ENCODE measurements at regions not wholly inside any gene's neighbourhood (a gene's known extent, or its start where the extent isn't known, plus 50 kb on each side); places are given as distances from the start of the nearest gene placed in this dataset.

DNA sequence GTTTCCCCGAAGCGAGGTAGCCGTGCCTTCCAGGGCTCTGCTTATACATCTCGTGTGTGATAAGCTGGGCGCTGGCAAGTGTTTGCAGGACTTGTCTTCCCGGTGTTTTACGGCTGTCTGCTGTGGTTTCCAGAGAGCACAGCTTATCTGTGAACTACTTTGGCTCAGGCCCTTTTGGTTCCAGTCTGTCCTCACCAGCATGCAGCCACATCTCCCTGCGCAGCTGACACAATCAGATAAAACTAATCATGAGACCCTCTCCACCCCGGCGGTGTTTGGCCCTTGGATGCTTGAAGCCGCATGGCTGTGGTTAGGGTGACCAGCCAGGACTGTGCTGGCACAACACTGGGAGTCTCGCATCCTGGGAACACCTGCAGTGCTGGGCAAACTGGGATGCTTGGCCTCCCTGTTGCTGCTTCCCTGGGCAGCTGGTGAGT lies 241.8 kb upstream of the FOXQ1 start:
- H3K4me1 ChIP-seq (ENCODE audit: insufficient read depth, low read length), result no peaks in the 10 kb centered on the region
- no peaks in the 10 kb centered on the region for H3K9me3 ChIP-seq (ENCODE audit: low read length)
- no peaks in the 10 kb centered on the region for H3K27me3 ChIP-seq (ENCODE audit: insufficient read depth, low read length)
- no peak overlapping the region for H2AFZ ChIP-seq (ENCODE audit: low read depth, low read length)
- no peaks in the 10 kb centered on the region for H3K36me3 ChIP-seq (ENCODE audit: insufficient read depth, low read length)
- H3K4me3 ChIP-seq (ENCODE audit: low read length), result no peak overlapping the region

DNA sequence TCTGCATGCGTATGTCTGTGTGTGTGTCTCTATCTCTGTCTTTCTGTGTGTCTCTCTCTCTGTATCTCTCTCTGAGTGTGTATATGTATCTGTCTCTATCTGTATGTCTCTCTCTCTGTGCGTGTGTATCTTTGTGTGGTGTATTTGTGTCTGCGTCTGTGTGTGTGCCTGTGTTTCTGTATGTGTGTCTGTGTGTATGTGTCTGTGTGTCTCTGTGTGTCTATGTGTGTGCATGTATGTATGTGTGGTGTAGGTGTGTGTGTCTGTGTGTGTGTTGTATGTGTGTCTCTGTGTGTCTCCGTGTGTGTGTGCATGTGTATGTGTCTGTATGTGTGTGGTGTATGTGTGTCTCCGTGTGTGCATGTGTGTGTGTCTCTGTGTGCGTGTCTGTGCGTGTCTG lies 243.0 kb upstream of the FOXQ1 start:
- Histone ChIP-seq H3K4me3 (ENCODE audit: low read length) (no peak overlapping the region), H3K36me3 (ENCODE audit: insufficient read depth, low read length) (no peaks in the 10 kb centered on the region), H3K4me1 (ENCODE audit: insufficient read depth, low read length) (no peaks in the 10 kb centered on the region), H3K27me3 (ENCODE audit: insufficient read depth, low read length) (no peaks in the 10 kb centered on the region), H3K9me3 (ENCODE audit: low read length) (no peaks in the 10 kb centered on the region), H2AFZ (ENCODE audit: low read depth, low read length) (no peak overlapping the region)

DNA sequence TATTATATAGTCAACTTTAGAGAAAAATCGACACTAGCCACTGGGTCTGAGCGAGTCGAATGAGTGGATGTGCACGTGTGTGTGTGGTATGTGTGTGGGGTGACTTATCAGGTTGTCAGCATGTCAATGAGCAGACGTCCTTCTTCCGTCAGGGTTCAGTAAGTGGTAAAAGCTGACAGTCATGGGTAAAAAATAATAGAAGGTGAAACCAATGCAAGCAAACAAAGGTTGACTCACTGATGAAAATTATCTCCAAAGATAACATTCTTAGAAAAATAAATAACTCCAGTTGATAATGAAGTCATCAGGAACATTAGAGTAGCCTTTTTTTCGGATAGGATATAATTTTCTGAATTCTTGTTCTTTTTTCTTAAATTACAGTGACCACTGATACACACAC lies 243.8 kb upstream of the FOXQ1 start:
- peaks cover 5% of the 10 kb centered on the region for H3K4me1 ChIP-seq (ENCODE audit: insufficient read depth, low read length)
- H3K4me3 ChIP-seq (ENCODE audit: low read length), result no peak overlapping the region
- no peaks in the 10 kb centered on the region for H3K27me3 ChIP-seq (ENCODE audit: insufficient read depth, low read length)
- no peaks in the 10 kb centered on the region for H3K9me3 ChIP-seq (ENCODE audit: low read length)
- H2AFZ ChIP-seq (ENCODE audit: low read depth, low read length), result no peak overlapping the region
- H3K36me3 ChIP-seq (ENCODE audit: insufficient read depth, low read length), result no peaks in the 10 kb centered on the region

DNA sequence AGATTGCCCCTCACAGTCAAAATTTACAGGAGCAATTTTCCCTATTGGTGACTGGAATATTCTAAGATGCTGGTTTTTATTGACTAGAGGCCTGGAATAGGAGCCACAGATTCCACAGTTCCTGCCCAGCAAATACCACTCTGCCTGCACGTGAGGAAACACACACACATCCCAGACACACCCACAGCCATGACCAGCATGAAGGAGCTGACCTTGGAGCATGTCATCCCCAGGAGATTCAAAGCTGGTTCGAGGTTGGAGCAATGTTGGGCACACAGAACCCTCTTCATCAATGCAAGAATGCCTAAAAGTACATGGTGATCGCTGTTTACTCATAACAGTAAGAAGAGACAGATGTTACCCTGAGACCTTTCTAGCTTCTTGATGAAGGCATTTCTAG lies 244.6 kb upstream of the FOXQ1 start:
- Histone ChIP-seq H3K9me3 (ENCODE audit: low read length) (no peaks in the 10 kb centered on the region), H3K4me1 (ENCODE audit: insufficient read depth, low read length) (peaks cover 5% of the 10 kb centered on the region), H3K27me3 (ENCODE audit: insufficient read depth, low read length) (no peaks in the 10 kb centered on the region), H3K36me3 (ENCODE audit: insufficient read depth, low read length) (no peaks in the 10 kb centered on the region), H3K4me3 (ENCODE audit: low read length) (no peak overlapping the region), H2AFZ (ENCODE audit: low read depth, low read length) (no peak overlapping the region)

DNA sequence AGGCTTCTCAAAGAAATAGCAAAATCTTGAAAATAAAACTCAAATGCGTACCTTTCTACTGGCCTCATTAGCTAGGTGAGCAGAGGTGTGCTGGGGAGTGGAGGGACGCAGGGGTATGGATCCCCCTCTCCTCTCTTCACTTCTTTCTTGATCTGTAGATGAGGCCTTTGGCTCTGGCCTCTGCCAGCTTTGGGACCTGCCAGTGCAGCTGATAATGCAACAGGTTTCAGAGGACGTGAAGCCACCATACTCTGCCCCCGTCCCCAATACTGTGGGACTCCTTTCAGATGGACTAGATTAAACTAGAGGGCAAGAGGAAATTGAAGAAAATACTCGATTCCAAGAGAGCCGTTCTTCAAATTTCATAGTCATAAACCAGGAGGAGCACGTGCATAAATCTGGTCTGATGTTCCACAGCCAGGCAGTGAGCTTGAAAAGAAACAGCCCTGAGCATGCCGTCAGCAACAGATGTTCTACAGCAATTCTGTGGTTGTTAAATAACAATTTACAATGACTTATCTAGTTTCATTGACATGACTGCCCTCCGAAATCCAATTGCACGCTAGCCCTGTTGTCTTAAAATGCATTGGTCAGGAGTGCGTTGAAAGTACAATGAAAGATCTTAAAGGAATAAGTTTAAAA lies 245.3 kb upstream of the FOXQ1 start:
- Histone ChIP-seq H3K9me3 (ENCODE audit: low read length) (no peaks in the 10 kb centered on the region), H2AFZ (ENCODE audit: low read depth, low read length) (no peak overlapping the region), H3K36me3 (ENCODE audit: insufficient read depth, low read length) (no peaks in the 10 kb centered on the region), H3K4me3 (ENCODE audit: low read length) (no peak overlapping the region), H3K27me3 (ENCODE audit: insufficient read depth, low read length) (no peaks in the 10 kb centered on the region), H3K4me1 (ENCODE audit: insufficient read depth, low read length) (peaks cover 5% of the 10 kb centered on the region)

DNA sequence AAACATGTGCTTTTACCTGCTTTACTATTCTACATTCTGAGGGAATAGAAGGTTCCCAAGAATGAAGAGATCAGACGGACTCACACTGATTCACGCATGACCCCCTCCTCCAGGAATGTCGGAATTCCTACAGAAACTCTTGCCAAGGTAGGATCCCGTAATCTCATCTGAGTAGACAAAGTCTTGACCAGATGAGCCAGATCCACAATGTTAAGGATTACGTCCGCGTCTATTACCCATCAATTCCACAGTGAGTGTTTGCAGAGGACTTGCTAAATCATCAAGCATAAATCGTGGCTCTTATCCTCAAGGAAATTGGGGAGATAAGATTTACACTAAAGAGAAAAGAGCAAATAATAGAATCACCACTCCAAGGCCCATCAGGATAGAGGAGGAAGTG lies 245.9 kb upstream of the FOXQ1 start:
- Histone ChIP-seq H3K9me3 (ENCODE audit: low read length) (no peaks in the 10 kb centered on the region), H3K27me3 (ENCODE audit: insufficient read depth, low read length) (no peaks in the 10 kb centered on the region), H2AFZ (ENCODE audit: low read depth, low read length) (no peak overlapping the region), H3K4me3 (ENCODE audit: low read length) (no peak overlapping the region), H3K4me1 (ENCODE audit: insufficient read depth, low read length) (peaks cover 5% of the 10 kb centered on the region), H3K36me3 (ENCODE audit: insufficient read depth, low read length) (no peaks in the 10 kb centered on the region)

DNA sequence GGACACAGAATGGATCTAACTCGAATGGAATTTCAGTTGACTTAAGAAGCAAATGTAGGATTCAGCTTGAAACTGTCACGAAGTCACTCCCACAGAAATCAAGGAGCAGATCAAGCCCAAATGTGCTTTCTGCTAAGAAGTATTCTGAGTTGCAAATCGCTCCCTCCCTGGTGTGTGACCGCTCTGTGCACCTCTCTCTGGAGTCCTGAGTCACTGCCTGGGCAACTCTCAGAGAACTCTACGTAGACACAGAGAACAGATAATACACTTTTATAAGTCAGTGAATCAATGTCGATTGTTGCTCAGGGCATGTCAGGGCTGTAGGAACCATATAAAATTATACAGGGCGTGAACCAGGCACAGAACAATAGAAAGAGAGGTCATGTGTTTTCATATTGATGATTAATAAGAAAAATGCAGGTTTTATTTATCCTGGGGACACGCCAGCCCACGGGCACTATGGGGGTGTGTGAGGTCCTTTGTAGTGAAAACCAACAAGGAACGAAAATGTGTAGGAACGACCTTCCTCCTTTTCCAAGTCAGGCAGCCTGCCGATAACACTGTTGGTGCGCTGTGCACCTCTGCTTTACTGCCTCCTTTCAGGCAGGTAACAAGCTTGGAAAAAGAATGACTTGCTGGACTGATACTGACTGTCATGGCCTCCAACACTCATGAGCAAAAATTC lies 248.1 kb upstream of the FOXQ1 start:
- peaks cover 5% of the 10 kb centered on the region for H3K4me1 ChIP-seq (ENCODE audit: insufficient read depth, low read length)
- H2AFZ ChIP-seq (ENCODE audit: low read depth, low read length), result no peak overlapping the region
- H3K4me3 ChIP-seq (ENCODE audit: low read length), result no peak overlapping the region
- H3K9me3 ChIP-seq (ENCODE audit: low read length), result no peaks in the 10 kb centered on the region
- H3K27me3 ChIP-seq (ENCODE audit: insufficient read depth, low read length), result no peaks in the 10 kb centered on the region
- H3K36me3 ChIP-seq (ENCODE audit: insufficient read depth, low read length), result no peaks in the 10 kb centered on the region

DNA sequence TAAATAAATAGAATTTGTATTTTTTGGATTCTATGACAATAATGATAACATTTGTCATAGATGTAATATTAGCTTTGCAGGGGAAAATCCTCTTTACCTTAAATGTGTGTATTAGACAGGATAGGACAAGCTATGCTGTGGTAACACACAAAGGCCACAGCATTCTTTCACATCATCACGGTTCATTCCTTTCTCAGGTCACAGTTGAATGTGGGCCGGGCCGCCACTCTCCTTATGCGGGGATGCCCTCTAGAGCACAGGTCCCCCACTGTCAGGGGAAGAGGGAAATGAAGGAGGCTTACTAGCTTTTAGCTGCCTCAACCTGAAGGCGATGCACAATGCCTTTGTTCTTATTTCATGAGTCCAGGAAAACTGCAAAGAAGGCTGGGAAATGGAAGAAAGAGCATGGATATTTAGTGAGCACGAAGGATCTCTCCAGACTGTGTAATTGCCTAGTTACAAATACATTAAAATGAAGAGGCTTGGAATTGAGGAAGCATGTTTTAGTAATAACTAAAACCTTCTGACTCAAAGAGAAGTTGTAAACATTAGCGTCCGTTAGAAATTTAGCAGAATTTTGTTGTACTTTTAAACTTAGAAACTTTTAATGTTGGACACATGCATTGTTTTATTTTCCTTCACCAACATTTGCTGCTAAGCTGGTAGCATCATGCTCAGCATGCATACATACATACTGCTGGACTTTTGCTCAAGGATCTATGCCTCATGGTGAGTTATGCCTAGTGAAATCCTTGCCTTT lies 248.9 kb upstream of the FOXQ1 start:
- Histone ChIP-seq H3K27me3 (ENCODE audit: insufficient read depth, low read length) (no peaks in the 10 kb centered on the region), H3K4me1 (ENCODE audit: insufficient read depth, low read length) (peaks cover 5% of the 10 kb centered on the region), H2AFZ (ENCODE audit: low read depth, low read length) (no peak overlapping the region), H3K36me3 (ENCODE audit: insufficient read depth, low read length) (no peaks in the 10 kb centered on the region), H3K9me3 (ENCODE audit: low read length) (no peaks in the 10 kb centered on the region), H3K4me3 (ENCODE audit: low read length) (no peak overlapping the region)

DNA sequence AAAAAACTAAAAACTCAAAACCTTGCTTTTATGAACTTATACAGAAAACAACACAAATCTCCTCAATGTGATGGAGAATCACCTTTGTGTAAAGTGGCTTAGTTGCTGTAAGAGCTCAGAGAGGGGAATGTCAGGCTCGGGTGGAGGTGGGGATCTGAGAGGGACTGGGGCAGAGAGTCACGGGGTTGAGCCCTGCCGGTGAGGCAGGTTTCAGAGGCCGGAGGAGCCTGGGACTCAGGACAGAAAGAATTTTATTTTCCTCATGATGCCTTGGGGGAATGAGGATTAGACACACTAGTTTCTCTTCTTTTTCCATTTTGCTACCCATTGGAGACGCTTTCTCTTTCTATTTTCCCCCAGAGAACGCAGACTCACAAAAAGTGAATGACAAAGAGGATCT lies 252.3 kb upstream of the FOXQ1 start:
- peaks cover 9% of the 10 kb centered on the region for H3K4me1 ChIP-seq (ENCODE audit: insufficient read depth, low read length)
- H3K27me3 ChIP-seq (ENCODE audit: insufficient read depth, low read length), result no peaks in the 10 kb centered on the region
- H3K4me3 ChIP-seq (ENCODE audit: low read length), result no peak overlapping the region
- H3K36me3 ChIP-seq (ENCODE audit: insufficient read depth, low read length), result no peaks in the 10 kb centered on the region
- no peaks in the 10 kb centered on the region for H3K9me3 ChIP-seq (ENCODE audit: low read length)
- no peak overlapping the region for H2AFZ ChIP-seq (ENCODE audit: low read depth, low read length)

DNA sequence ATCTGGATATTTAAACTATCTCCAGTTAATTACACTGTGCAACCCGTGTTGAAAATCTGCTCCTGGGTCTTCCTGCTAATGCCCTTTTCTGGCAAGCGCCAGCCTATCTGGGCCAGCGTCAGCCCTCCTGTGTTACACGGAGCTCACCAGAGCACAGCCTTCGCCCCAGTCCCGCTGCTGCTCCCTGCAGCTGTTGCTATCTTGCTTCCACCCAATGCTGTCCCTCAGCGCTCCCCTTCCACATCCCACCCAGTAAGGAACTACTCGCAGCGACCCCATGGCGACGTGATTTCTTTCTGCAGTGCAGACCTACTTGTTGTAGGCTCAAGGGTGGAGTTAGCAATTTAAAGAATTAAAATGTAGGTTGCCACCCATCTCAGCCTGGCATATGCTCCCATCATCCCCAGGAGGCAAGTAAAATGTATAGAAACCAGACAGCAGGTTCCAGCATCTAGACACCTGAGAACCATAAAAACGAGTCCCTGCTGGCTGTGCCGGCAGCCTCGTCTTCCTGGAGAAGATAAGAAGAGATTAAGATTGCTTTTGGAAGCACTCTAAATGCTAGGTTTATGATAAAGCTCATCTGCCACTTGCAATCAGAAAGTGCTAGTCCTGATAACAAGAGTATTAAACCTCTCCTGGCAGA lies 254.3 kb upstream of the FOXQ1 start:
- Histone ChIP-seq H3K27me3 (ENCODE audit: insufficient read depth, low read length) (no peaks in the 10 kb centered on the region), H3K36me3 (ENCODE audit: insufficient read depth, low read length) (no peaks in the 10 kb centered on the region), H3K9me3 (ENCODE audit: low read length) (no peaks in the 10 kb centered on the region), H2AFZ (ENCODE audit: low read depth, low read length) (no peak overlapping the region), H3K4me3 (ENCODE audit: low read length) (no peak overlapping the region), H3K4me1 (ENCODE audit: insufficient read depth, low read length) (peaks cover 4% of the 10 kb centered on the region)

DNA sequence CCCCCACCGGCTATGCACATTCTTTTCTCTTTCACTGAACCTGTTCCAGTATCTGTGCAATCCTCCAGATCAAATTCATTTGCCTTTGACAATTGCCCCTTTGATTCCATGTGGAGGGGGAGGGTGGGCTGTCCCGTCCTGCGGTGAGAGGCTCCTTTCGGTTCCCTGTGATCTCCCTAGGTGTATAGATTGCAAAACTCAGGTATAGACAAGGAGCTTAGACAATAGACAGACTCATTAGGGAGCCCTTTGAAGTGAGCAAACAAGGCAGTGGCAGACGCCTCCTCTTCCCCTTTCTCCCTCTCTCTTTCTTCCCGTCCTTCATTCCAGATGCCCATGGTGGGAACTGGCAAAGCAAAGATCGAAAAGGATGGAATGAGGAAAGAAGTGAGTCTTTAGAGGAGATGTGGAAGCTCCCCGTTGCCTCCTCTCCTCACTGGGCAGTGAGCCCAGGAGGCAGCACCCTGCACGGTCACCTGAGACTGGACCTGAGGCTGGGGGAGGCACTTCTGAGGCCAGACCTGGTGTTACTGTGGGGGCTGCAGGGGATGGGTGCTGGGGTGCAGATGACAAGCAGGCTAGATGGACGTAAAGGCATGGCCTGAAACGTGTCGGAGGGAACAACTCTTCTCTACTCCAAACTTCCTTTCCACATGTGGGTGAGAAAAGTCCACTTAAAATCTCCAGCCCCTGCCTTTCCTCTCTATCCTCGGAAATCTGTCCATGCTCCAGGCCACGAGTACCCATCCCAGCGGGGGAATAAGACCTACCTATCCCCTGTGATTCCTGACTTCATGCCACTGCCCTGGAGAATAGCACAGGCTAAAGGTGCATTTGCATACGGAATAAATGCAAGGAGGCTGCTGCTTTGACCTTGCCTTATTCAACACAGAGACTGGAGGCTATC lies 256.6 kb upstream of the FOXQ1 start:
- Histone ChIP-seq H3K4me1 (ENCODE audit: insufficient read depth, low read length) (peaks cover 4% of the 10 kb centered on the region), H2AFZ (ENCODE audit: low read depth, low read length) (no peak overlapping the region), H3K36me3 (ENCODE audit: insufficient read depth, low read length) (no peaks in the 10 kb centered on the region), H3K27me3 (ENCODE audit: insufficient read depth, low read length) (no peaks in the 10 kb centered on the region), H3K9me3 (ENCODE audit: low read length) (no peaks in the 10 kb centered on the region), H3K4me3 (ENCODE audit: low read length) (no peak overlapping the region)

DNA sequence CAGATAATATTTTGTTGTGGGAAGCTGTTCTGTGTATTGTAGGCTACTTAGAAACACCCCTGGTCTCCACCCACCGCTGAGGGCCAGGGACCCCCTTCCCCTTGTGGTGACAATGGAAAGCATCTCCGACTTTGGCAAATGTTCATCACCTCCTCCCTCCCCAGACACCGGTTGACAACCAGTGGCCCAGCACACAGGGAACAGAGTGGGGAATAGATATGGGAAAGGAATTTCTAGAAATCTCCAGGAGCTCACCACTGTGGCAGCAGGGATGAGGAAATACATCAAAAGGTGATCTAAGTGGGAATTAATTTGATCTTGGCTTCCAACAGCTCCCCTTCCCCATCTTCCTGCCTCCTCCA lies 257.3 kb upstream of the FOXQ1 start:
- H3K4me1 ChIP-seq (ENCODE audit: insufficient read depth, low read length), result peaks cover 4% of the 10 kb centered on the region
- H2AFZ ChIP-seq (ENCODE audit: low read depth, low read length), result no peak overlapping the region
- H3K9me3 ChIP-seq (ENCODE audit: low read length), result no peaks in the 10 kb centered on the region
- H3K27me3 ChIP-seq (ENCODE audit: insufficient read depth, low read length), result no peaks in the 10 kb centered on the region
- H3K4me3 ChIP-seq (ENCODE audit: low read length), result no peak overlapping the region
- H3K36me3 ChIP-seq (ENCODE audit: insufficient read depth, low read length), result no peaks in the 10 kb centered on the region

All from neuron (in vitro differentiated cells).